ENCODE measurements at regions not wholly inside any gene's neighbourhood (a gene's known extent, or its start where the extent isn't known, plus 50 kb on each side); places are given as distances from the start of the nearest gene placed in this dataset.

GRCh38 chr3:95184038-95184437 lies 1121.2 kb downstream of the NSUN3 start:
- TF ChIP-seq CTCF (IDR thresholded peaks at IDR 0.05), result no peak
- no peak for TF ChIP-seq POLR2A (IDR thresholded peaks at IDR 0.05)
